GM12878 (cell line): ENCODE measurements at regions not wholly inside any gene's neighbourhood (a gene's known extent, or its start where the extent isn't known, plus 50 kb on each side); places are given as distances from the start of the nearest gene placed in this dataset.

ENCODE experiments used
- ATAC-seq: fragments of 200-7000 bp; cut with Tn5 transposase; 3 replicates; pipeline ENCODE4 v1.9.1; 2020; ENCODE audit warnings: mild to moderate bottlenecking, moderate library complexity
- BruUV-seq: library from RNA; stranded (reverse); fragments of 400-500 nt; replicated peaks from 2 replicates; lab custom pipeline; 2021; lab: Mats Ljungman, UMichigan
- CTCF ChIA-PET: fragments of 300-600 bp; sonication (Branson Sonifier 250); formaldehyde crosslinking; extraction: SDS; loops from one replicate; lab custom pipeline; 2021; ENCODE audit warnings: inconsistent platforms; lab: Yijun Ruan, JAX
- POLR2A ChIA-PET: fragments of 350-600 bp; formaldehyde crosslinking; extraction: SDS; loops from one replicate; lab custom pipeline; 2021; ENCODE audit warnings: inconsistent platforms; lab: Charles Lee
- RAD21 ChIA-PET: fragments of 300-600 bp; sonication (Branson Sonifier 250); formaldehyde crosslinking; loops from one replicate; lab custom pipeline; 2023; ENCODE audit warnings: antibody characterized with exemption; ENCODE audit not compliant: unreplicated experiment; lab: Charles Lee
- SMC1A ChIA-PET: fragments of 300-600 bp; sonication (Branson Sonifier 250); formaldehyde crosslinking; loops from one replicate; lab custom pipeline; 2023; ENCODE audit not compliant: unreplicated experiment, uncharacterized antibody; lab: Charles Lee
- DNase-seq: peaks from one replicate; pipeline ENCODE4 v3.0.0-alpha.2; 2011; ENCODE audit warnings: low read depth, low spot score
- FAIRE-seq: peaks from 3 replicates; lab custom pipeline; 2011; peaks lifted over from hg19 to GRCh38; lab: Jason Lieb, UNC
- H2AFZ ChIP-seq: 2 replicates; pipeline ENCODE4 v1.6.0; 2011; ENCODE audit warnings: low read depth, low read length, control low read depth; ENCODE audit not compliant: control insufficient read depth
- H3K27ac ChIP-seq: 2 replicates; pipeline ENCODE4 v1.5.1; 2011; ENCODE audit warnings: control low read depth; ENCODE audit not compliant: control insufficient read depth, insufficient read depth
- H3K27me3 ChIP-seq, 2 experiments: replicated peaks in 1 of 2; 2 replicates each; pipeline versions ENCODE4 v1.6.0 to v1.6.1; 2011; ENCODE audit warnings: low read length in 1 of 2; ENCODE audit not compliant: control insufficient read depth in 2 of 2, insufficient read depth in 2 of 2
- H3K36me3 ChIP-seq, 2 experiments: 2 replicates each; pipeline ENCODE4 v1.5.1; 2011; ENCODE audit warnings: low read length in 1 of 2; ENCODE audit not compliant: control insufficient read depth in 2 of 2, insufficient read depth in 2 of 2
- H3K4me1 ChIP-seq: 2 replicates; pipeline ENCODE4 v1.6.1; 2011; ENCODE audit warnings: mild to moderate bottlenecking, low read length, moderate library complexity, mixed read lengths; ENCODE audit not compliant: control insufficient read depth, insufficient read depth
- H3K4me2 ChIP-seq: 2 replicates; pipeline ENCODE4 v1.6.0; 2011; ENCODE audit warnings: control low read depth; ENCODE audit not compliant: control insufficient read depth, insufficient read depth
- H3K4me3 ChIP-seq: fragments of 200-600 bp; sonication (generic); 2 replicates; pipeline ENCODE4 v1.5.1; 2016
- H3K79me2 ChIP-seq: 2 replicates; pipeline ENCODE4 v1.6.0; 2011; ENCODE audit warnings: low read length; ENCODE audit not compliant: control insufficient read depth, insufficient read depth
- H3K9ac ChIP-seq: 2 replicates; pipeline ENCODE4 v1.8.0; 2011; ENCODE audit warnings: low read length, control low read depth, mixed read lengths; ENCODE audit not compliant: control insufficient read depth, insufficient read depth
- H3K9me3 ChIP-seq: replicated peaks from 3 replicates; pipeline ENCODE4 v1.5.1; 2011; ENCODE audit warnings: mild to moderate bottlenecking, low read length; ENCODE audit not compliant: control insufficient read depth, insufficient read depth
- H4K20me1 ChIP-seq: 2 replicates; pipeline ENCODE4 v1.6.0; 2011; ENCODE audit not compliant: control insufficient read depth, insufficient read depth
- ASH2L ChIP-seq: fragments of 300-600, 200-600 bp; sonication (generic); IDR thresholded peaks from 2 replicates; pipeline ENCODE4 v1.6.1; 2017; ENCODE audit warnings: low read depth, mild to moderate bottlenecking, borderline replicate concordance
- BCL11A ChIP-seq: IDR thresholded peaks from 2 replicates; pipeline ENCODE4 v1.6.1; 2011; ENCODE audit warnings: low read depth, low read length
- CHD1 ChIP-seq: IDR thresholded peaks from 2 replicates; pipeline ENCODE4 v1.6.1; 2012; ENCODE audit warnings: low read depth, low read length, improper control_type of control experiment
- CHD4 ChIP-seq: fragments of 200-600 bp; sonication (generic); IDR thresholded peaks from 2 replicates; pipeline ENCODE4 v1.6.1; 2016; ENCODE audit warnings: mild to moderate bottlenecking
- CREM ChIP-seq: IDR thresholded peaks from 2 replicates; pipeline ENCODE4 v1.6.1; 2014; ENCODE audit warnings: antibody characterized with exemption, low read depth
- EZH2 ChIP-seq: IDR thresholded peaks from 2 replicates; pipeline ENCODE4 v1.6.1; 2012; ENCODE audit warnings: low read depth, mild to moderate bottlenecking, control low read depth, inconsistent platforms, low read length, borderline replicate concordance; ENCODE audit not compliant: control insufficient read depth
- HDAC2 ChIP-seq: fragments of 200-600 bp; sonication (generic); IDR thresholded peaks from 2 replicates; pipeline ENCODE4 v1.6.1; 2017
- KAT2A ChIP-seq: conservative IDR thresholded peaks from 2 replicates; pipeline ENCODE4 v1.6.1; 2011; ENCODE audit warnings: low read depth, low read length; ENCODE audit not compliant: control insufficient read depth
- NBN ChIP-seq: fragments of 450-650 bp; IDR thresholded peaks from 2 replicates; pipeline ENCODE4 v1.6.1; 2016
- NR2F1 ChIP-seq: fragments of 450-650 bp; conservative IDR thresholded peaks from 2 replicates; pipeline ENCODE4 v1.6.1; 2017; ENCODE audit warnings: mild to moderate bottlenecking
- SIN3A ChIP-seq: IDR thresholded peaks from 2 replicates; pipeline ENCODE4 v1.6.1; 2012; ENCODE audit warnings: low read depth, low read length, improper control_type of control experiment
- SMC3 ChIP-seq: IDR thresholded peaks from 2 replicates; pipeline ENCODE4 v1.6.1; 2011; ENCODE audit warnings: low read length, improper control_type of control experiment, borderline replicate concordance
- STAT1 ChIP-seq: fragments of 450-650 bp; conservative IDR thresholded peaks from 2 replicates; pipeline ENCODE4 v1.6.1; 2014; ENCODE audit warnings: antibody characterized with exemption, mild to moderate bottlenecking
- USF2 ChIP-seq: IDR thresholded peaks from 2 replicates; pipeline ENCODE4 v1.6.1; 2011; ENCODE audit warnings: low read depth, low read length, improper control_type of control experiment, borderline replicate concordance
- ZNF24 ChIP-seq: fragments of 450-650 bp; IDR thresholded peaks from 2 replicates; pipeline ENCODE4 v1.6.1; 2017; ENCODE audit warnings: antibody characterized with exemption, mild to moderate bottlenecking
- in situ Hi-C: fragments of 300-500 bp; cut with MboI; formaldehyde crosslinking; loops from 9 replicates; pipeline ENCODE4 v1.14.3; 2018; ENCODE audit warnings: mixed read lengths
- intact Hi-C: fragments of 100-400 bp; cut with micrococcal nuclease; formaldehyde crosslinking; loops from one replicate; pipeline ENCODE4 v1.14.2; 2022; ENCODE audit not compliant: unreplicated experiment

- CTCF ChIA-PET: interaction anchor here (0.6 kb wide), 1 partner anchor 830 kb away, joined by 3 read pairs; no protein-coding TSS in a partner anchor
- H3K4me3 ChIP-seq: no peak overlapping the region
- no TSS peak for BruUV-seq
- ATAC-seq (no peak), FAIRE-seq (no peak), DNase-seq (no peak)
- in situ Hi-C loops (no loop called here), intact Hi-C loops (no loop called here)
- RAD21 ChIA-PET: no interaction called here
- POLR2A ChIA-PET: no interaction called here
- H3K27me3 ChIP-seq: no peaks in the 10 kb centered on the region
- no peaks in the 10 kb centered on the region for H3K9me3 ChIP-seq
- no peak overlapping the region for H3K4me2 ChIP-seq
- H3K9ac ChIP-seq: no peak overlapping the region
- no peaks in the 10 kb centered on the region for H3K4me1 ChIP-seq
- no peaks in the 10 kb centered on the region for H3K79me2 ChIP-seq
- no peaks in the 10 kb centered on the region for H3K36me3 ChIP-seq
- TF ChIP-seq STAT1 (no peak), SIN3A (no peak), ZNF24 (no peak), SMC3 (no peak), CREM (no peak), NR2F1 (no peak), USF2 (no peak), BCL11A (no peak), EZH2 (no peak), NBN (no peak), KAT2A (no peak), HDAC2 (no peak), CHD4 (no peak), ASH2L (no peak), CHD1 (no peak)
- SMC1A ChIA-PET: no interaction called here
- H3K27ac ChIP-seq: no peak overlapping the region
- no peaks in the 10 kb centered on the region for H4K20me1 ChIP-seq
- no peak overlapping the region for H2AFZ ChIP-seq
Measured at GRCh38 chr1:239446611-239447010, 60.2 kb downstream of the CHRM3 start.
